ENCODE measurements at regions not wholly inside any gene's neighbourhood (a gene's known extent, or its start where the extent isn't known, plus 50 kb on each side); places are given as distances from the start of the nearest gene placed in this dataset.

DNA sequence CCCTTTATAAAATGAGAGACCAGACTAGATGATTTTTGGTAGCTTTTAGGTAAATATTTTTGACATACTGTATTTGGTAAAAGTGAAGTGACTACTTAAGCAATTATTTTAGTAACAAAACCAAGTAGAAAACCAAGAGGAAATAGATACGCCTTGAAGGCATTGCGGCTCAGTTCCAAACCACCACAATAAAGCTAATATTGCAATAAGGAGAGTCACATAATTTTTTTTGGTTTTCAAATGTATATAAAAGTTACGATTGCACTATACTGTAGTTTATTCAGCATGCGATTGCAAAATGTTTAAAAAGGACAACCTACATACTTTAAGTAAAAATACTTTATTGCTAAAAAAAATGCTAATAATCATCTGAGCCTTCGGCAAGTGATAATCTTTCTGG lies 581.7 kb upstream of the POT1 start:
- Histone ChIP-seq H3K36me3 (ENCODE audit: control insufficient read depth in 4 of 4, insufficient read depth in 4 of 4, low read length in 4 of 4) (no peaks in the 10 kb centered on the region), H3K4me1 (ENCODE audit: control insufficient read depth in 5 of 5, insufficient read depth in 5 of 5, low read length in 5 of 5) (no peaks in the 10 kb centered on the region), H3K9ac (ENCODE audit: insufficient read depth in 1 of 2, low read length in 2 of 2) (no peak overlapping the region), H3K9me3 (ENCODE audit: control insufficient read depth in 4 of 4, insufficient read depth in 3 of 4, low read length in 3 of 4) (peaks cover 0 to 2% (median 0%) of the 10 kb centered on the region in 4 donors), H3K27me3 (ENCODE audit: control insufficient read depth in 3 of 3, insufficient read depth in 3 of 3, low read length in 2 of 3) (no peaks in the 10 kb centered on the region), H3K4me3 (no peak overlapping the region), H3K27ac (ENCODE audit: low read depth in 1 of 2, low read length in 1 of 2) (no peak overlapping the region)
- WGBS, 2 donors: 85 to 96% methylated on average over 5 of the region's 5 CpGs
- TF ChIP-seq, protein P1, sequence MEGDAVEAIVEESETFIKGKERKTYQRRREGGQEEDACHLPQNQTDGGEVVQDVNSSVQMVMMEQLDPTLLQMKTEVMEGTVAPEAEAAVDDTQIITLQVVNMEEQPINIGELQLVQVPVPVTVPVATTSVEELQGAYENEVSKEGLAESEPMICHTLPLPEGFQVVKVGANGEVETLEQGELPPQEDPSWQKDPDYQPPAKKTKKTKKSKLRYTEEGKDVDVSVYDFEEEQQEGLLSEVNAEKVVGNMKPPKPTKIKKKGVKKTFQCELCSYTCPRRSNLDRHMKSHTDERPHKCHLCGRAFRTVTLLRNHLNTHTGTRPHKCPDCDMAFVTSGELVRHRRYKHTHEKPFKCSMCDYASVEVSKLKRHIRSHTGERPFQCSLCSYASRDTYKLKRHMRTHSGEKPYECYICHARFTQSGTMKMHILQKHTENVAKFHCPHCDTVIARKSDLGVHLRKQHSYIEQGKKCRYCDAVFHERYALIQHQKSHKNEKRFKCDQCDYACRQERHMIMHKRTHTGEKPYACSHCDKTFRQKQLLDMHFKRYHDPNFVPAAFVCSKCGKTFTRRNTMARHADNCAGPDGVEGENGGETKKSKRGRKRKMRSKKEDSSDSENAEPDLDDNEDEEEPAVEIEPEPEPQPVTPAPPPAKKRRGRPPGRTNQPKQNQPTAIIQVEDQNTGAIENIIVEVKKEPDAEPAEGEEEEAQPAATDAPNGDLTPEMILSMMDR (IDR thresholded peaks at IDR 0.05; ENCODE audit: control extremely low read depth, extremely low read depth): no peak
- DNase-seq (no peak), ATAC-seq (ENCODE audit: insufficient read depth, low FRiP score) (no peak)

DNA sequence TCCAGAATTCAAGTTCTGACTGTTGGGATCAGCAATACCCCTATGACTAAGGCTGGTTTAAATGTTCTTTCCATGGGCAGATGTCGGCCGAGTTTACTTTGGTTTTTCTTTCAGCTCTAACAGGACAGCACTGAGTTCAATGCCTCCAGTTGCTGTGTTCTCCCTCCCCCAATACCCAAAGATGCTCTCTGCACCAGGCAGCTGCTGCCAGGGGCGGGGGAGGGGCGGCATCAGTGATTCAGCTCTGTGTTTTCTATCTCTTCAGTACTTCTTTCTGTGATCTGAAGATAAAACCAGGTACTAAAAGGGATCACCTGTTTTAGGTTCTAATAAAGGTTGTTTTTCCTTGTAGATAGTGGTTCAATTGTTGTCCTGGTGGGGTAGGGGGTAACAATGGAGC lies 576.7 kb upstream of the POT1 start:
- H3K9me3 ChIP-seq (ENCODE audit: control insufficient read depth in 4 of 4, insufficient read depth in 3 of 4, low read length in 3 of 4): no peaks in the 10 kb centered on the region
- no peaks in the 10 kb centered on the region for H3K27me3 ChIP-seq (ENCODE audit: control insufficient read depth in 3 of 3, insufficient read depth in 3 of 3, low read length in 2 of 3)
- no peak overlapping the region for H3K9ac ChIP-seq (ENCODE audit: insufficient read depth in 1 of 2, low read length in 2 of 2)
- H3K36me3 ChIP-seq (ENCODE audit: control insufficient read depth in 4 of 4, insufficient read depth in 4 of 4, low read length in 4 of 4): no peaks in the 10 kb centered on the region
- H3K4me1 ChIP-seq (ENCODE audit: control insufficient read depth in 5 of 5, insufficient read depth in 5 of 5, low read length in 5 of 5): no peaks in the 10 kb centered on the region
- DNase-seq: no peak
- 70 to 73% methylated on average over 4 of the region's 4 CpGs for WGBS, 2 donors
- TF ChIP-seq, protein P1 (IDR thresholded peaks at IDR 0.05; ENCODE audit: control extremely low read depth, extremely low read depth): no peak
- no peak overlapping the region for H3K4me3 ChIP-seq
- no peak overlapping the region for H3K27ac ChIP-seq (ENCODE audit: low read depth in 1 of 2, low read length in 1 of 2)
- no peak for ATAC-seq (ENCODE audit: insufficient read depth, low FRiP score)

GRCh38 chr7:125504848-125505247 lies 575.2 kb upstream of the POT1 start:
- Histone ChIP-seq H3K9me3 (ENCODE audit: control insufficient read depth in 4 of 4, insufficient read depth in 3 of 4, low read length in 3 of 4) (no peaks in the 10 kb centered on the region), H3K36me3 (ENCODE audit: control insufficient read depth in 4 of 4, insufficient read depth in 4 of 4, low read length in 4 of 4) (no peaks in the 10 kb centered on the region), H3K27ac (ENCODE audit: low read depth in 1 of 2, low read length in 1 of 2) (no peak overlapping the region), H3K4me3 (no peak overlapping the region), H3K27me3 (ENCODE audit: control insufficient read depth in 3 of 3, insufficient read depth in 3 of 3, low read length in 2 of 3) (no peaks in the 10 kb centered on the region), H3K4me1 (ENCODE audit: control insufficient read depth in 5 of 5, insufficient read depth in 5 of 5, low read length in 5 of 5) (no peaks in the 10 kb centered on the region), H3K9ac (ENCODE audit: insufficient read depth in 1 of 2, low read length in 2 of 2) (no peak overlapping the region)
- WGBS, 2 donors: 86 to 95% methylated on average over 2 of the region's 2 CpGs
- DNase-seq: no peak
- TF ChIP-seq, protein P1 (IDR thresholded peaks at IDR 0.05; ENCODE audit: control extremely low read depth, extremely low read depth): no peak
- no peak for ATAC-seq (ENCODE audit: insufficient read depth, low FRiP score)

- H3K9me3 ChIP-seq (ENCODE audit: control insufficient read depth in 4 of 4, insufficient read depth in 3 of 4, low read length in 3 of 4): no peaks in the 10 kb centered on the region
- DNase-seq (peak in 1 of 3 donors; percentile 22), ATAC-seq (ENCODE audit: insufficient read depth, low FRiP score) (peak; percentile 48)
- H3K36me3 ChIP-seq (ENCODE audit: control insufficient read depth in 4 of 4, insufficient read depth in 4 of 4, low read length in 4 of 4): no peaks in the 10 kb centered on the region
- H3K4me1 ChIP-seq (ENCODE audit: control insufficient read depth in 5 of 5, insufficient read depth in 5 of 5, low read length in 5 of 5): no peaks in the 10 kb centered on the region
- TF ChIP-seq, protein P1 (IDR thresholded peaks at IDR 0.05; ENCODE audit: control extremely low read depth, extremely low read depth): no peak
- WGBS, 2 donors: 68 to 75% methylated on average over 1 of the region's 1 CpG
- no peak overlapping the region for H3K27ac ChIP-seq (ENCODE audit: low read depth in 1 of 2, low read length in 1 of 2)
- H3K4me3 ChIP-seq: no peak overlapping the region
- H3K27me3 ChIP-seq (ENCODE audit: control insufficient read depth in 3 of 3, insufficient read depth in 3 of 3, low read length in 2 of 3): no peaks in the 10 kb centered on the region
- H3K9ac ChIP-seq (ENCODE audit: insufficient read depth in 1 of 2, low read length in 2 of 2): no peak overlapping the region
Observed at GRCh38 chr7:125495997-125496396, 566.4 kb upstream of the POT1 start.

Measured in lung (tissue), 11 donors.